Liver (tissue), 8 donors: ENCODE measurements at regions not wholly inside any gene's neighbourhood (a gene's known extent, or its start where the extent isn't known, plus 50 kb on each side); places are given as distances from the start of the nearest gene placed in this dataset.

Source experiments
- DNase-seq: peaks from one replicate; pipeline ENCODE4 v3.0.0-alpha.2; 2017; ENCODE audit warnings: low spot score
- H3K27ac ChIP-seq, 2 donors: one replicate each; pipeline ENCODE4 v1.7.0; 2013; ENCODE audit warnings: inconsistent platforms in 2 of 2, low read length in 2 of 2, control low read depth in 1 of 2, low read depth in 1 of 2, mild to moderate bottlenecking in 1 of 2
- H3K27me3 ChIP-seq, 4 donors: one replicate each; pipeline versions ENCODE4 v1.6.1 to v1.7.0; 2013; ENCODE audit warnings: low read length in 3 of 4, inconsistent platforms in 1 of 4, mild to moderate bottlenecking in 1 of 4, moderate library complexity in 1 of 4; ENCODE audit not compliant: control insufficient read depth in 4 of 4, insufficient read depth in 4 of 4
- H3K36me3 ChIP-seq, 4 donors: one replicate each; pipeline versions ENCODE4 v1.6.1 to v1.7.0; 2013; ENCODE audit warnings: low read length in 3 of 4, mild to moderate bottlenecking in 3 of 4, low read depth in 1 of 4, moderate library complexity in 1 of 4; ENCODE audit not compliant: control insufficient read depth in 4 of 4, insufficient read depth in 3 of 4
- H3K4me1 ChIP-seq, 4 donors: one replicate each; pipeline versions ENCODE4 v1.6.1 to v1.7.0; 2013; ENCODE audit warnings: low read length in 3 of 4, mild to moderate bottlenecking in 3 of 4, moderate library complexity in 1 of 4; ENCODE audit not compliant: control insufficient read depth in 4 of 4, insufficient read depth in 4 of 4
- H3K4me3 ChIP-seq, 3 donors: one replicate each; pipeline versions ENCODE4 v1.6.1 to v1.7.0; 2013; ENCODE audit warnings: low read length in 3 of 3, control low read depth in 1 of 3, low read depth in 1 of 3, mild to moderate bottlenecking in 1 of 3
- H3K9ac ChIP-seq, 2 donors: one replicate each; pipeline ENCODE4 v1.7.0; 2013; ENCODE audit warnings: low read length in 2 of 2, mild to moderate bottlenecking in 2 of 2, moderate library complexity in 2 of 2, control low read depth in 1 of 2, low read depth in 1 of 2
- H3K9me3 ChIP-seq, 4 donors: one replicate each; pipeline versions ENCODE4 v1.6.1 to v1.7.0; 2013; ENCODE audit warnings: low read length in 3 of 4; ENCODE audit not compliant: control insufficient read depth in 4 of 4
- EGR1 ChIP-seq, 2 donors: IDR thresholded peaks; 2 replicates each; pipeline ENCODE4 v1.6.1; 2016 to 2018; ENCODE audit warnings: antibody characterized with exemption in 2 of 2, low read depth in 2 of 2
- FOXA1 ChIP-seq: IDR thresholded peaks from 2 replicates; pipeline ENCODE4 v1.6.1; 2016; ENCODE audit warnings: antibody characterized with exemption
- FOXA2 ChIP-seq: IDR thresholded peaks from 2 replicates; pipeline ENCODE4 v1.6.1; 2016; ENCODE audit warnings: antibody characterized with exemption
- GABPA ChIP-seq, 2 donors: IDR thresholded peaks in 1 of 2; conservative IDR thresholded peaks in 1 of 2; 2 replicates each; pipeline ENCODE4 v1.6.1; 2016; ENCODE audit warnings: antibody characterized with exemption in 2 of 2, mild to moderate bottlenecking in 1 of 2, moderate library complexity in 1 of 2
- HNF4A ChIP-seq, 2 donors: conservative IDR thresholded peaks; 2 replicates each; pipeline ENCODE4 v1.6.1; 2016; ENCODE audit warnings: antibody characterized with exemption in 2 of 2, mild to moderate bottlenecking in 2 of 2
- HNF4G ChIP-seq: IDR thresholded peaks from 2 replicates; pipeline ENCODE4 v1.6.1; 2016; ENCODE audit warnings: antibody characterized with exemption
- JUND ChIP-seq, 2 donors: IDR thresholded peaks; 2 replicates each; pipeline ENCODE4 v1.6.1; 2016; ENCODE audit warnings: antibody characterized with exemption in 2 of 2
- NR2F2 ChIP-seq: IDR thresholded peaks from 2 replicates; pipeline ENCODE4 v1.6.1; 2016; ENCODE audit warnings: antibody characterized with exemption
- RAD21 ChIP-seq, 2 donors: IDR thresholded peaks; 2 replicates each; pipeline ENCODE4 v1.6.1; 2016; ENCODE audit warnings: antibody characterized with exemption in 2 of 2, mild to moderate bottlenecking in 2 of 2
- RXRA ChIP-seq, 2 donors: IDR thresholded peaks; 2 replicates each; pipeline ENCODE4 v1.6.1; 2017 to 2018; ENCODE audit warnings: antibody characterized with exemption in 2 of 2, mild to moderate bottlenecking in 1 of 2
- SP1 ChIP-seq: IDR thresholded peaks from 2 replicates; pipeline ENCODE4 v1.6.1; 2018; ENCODE audit warnings: antibody characterized with exemption, mild to moderate bottlenecking
- TAF1 ChIP-seq: conservative IDR thresholded peaks from 2 replicates; pipeline ENCODE4 v1.6.1; 2016; ENCODE audit warnings: antibody characterized with exemption, mild to moderate bottlenecking
- YY1 ChIP-seq: IDR thresholded peaks from 2 replicates; pipeline ENCODE4 v1.6.1; 2016; ENCODE audit warnings: antibody characterized with exemption, mild to moderate bottlenecking
- WGBS: extraction: QIAGEN DNeasy Blood & Tissue Kit; methylation state at CpG from one replicate; pipeline ENCODE4 v1.1.7; 2013; 5-methylcytosine and 5-hydroxymethylcytosine counted together
- TF ChIP-seq, protein P1 (sequence below): fragments of 150-350 bp; IDR thresholded peaks from 2 replicates; pipeline ENCODE4 v1.5.1; 2017; ENCODE audit warnings: improper control_type of control experiment, low read depth, low read length; ENCODE audit not compliant: missing input control
- TF ChIP-seq, protein P2 (sequence below): IDR thresholded peaks from 2 replicates; pipeline ENCODE4 v1.6.1; 2016; ENCODE audit warnings: antibody characterized with exemption
- TF ChIP-seq, protein P3 (sequence below): IDR thresholded peaks from 2 replicates; pipeline ENCODE4 v1.6.1; 2016; ENCODE audit warnings: antibody characterized with exemption
- TF ChIP-seq, protein P4 (sequence below): IDR thresholded peaks from 2 replicates; pipeline ENCODE4 v1.6.1; 2016; ENCODE audit warnings: antibody characterized with exemption, mild to moderate bottlenecking
- TF ChIP-seq, protein P5 (sequence below): IDR thresholded peaks from 2 replicates; pipeline ENCODE4 v1.6.1; 2016; ENCODE audit warnings: antibody characterized with exemption
- donor health status: healthy.
- donor health status: healthy.
- donor health status: healthy.
- donor health status: healthy.
- donor health status: healthy.

DNA sequence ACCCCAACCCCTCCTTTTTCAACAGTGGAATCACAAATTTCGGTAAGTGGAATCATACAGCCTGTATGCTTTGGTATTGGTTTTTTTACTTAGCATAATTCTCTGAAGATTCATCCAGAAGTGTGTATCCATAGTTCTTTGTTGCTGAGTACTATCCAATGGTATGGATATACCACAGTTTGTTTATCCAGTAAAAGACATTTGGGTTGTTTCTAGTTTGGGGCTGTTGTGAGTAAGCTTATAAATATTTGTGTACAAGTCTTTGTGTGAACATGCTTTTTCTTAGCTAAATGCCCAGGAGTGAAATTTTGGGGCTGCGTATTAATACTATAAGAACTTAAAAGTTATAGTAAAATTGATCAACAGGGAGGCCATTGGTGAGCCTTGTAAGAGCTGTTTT, 57.5 kb upstream of the GC start:
- WGBS, result 97% methylated on average over 2 of the region's 2 CpGs
- no peak overlapping the region for H3K9ac ChIP-seq
- no peaks in the 10 kb centered on the region for H3K36me3 ChIP-seq
- no peak overlapping the region for H3K27ac ChIP-seq
- no peak overlapping the region for H3K4me3 ChIP-seq
- no peaks in the 10 kb centered on the region for H3K9me3 ChIP-seq
- H3K4me1 ChIP-seq, result no peaks in the 10 kb centered on the region
- TF ChIP-seq YY1 (no peak), FOXA1 (no peak), HNF4G (no peak), FOXA2 (no peak), EGR1 (IDR thresholded peaks at IDR 0.05; ENCODE audit: low read depth in 2 of 2) (no peak), RAD21 (IDR thresholded peaks at IDR 0.05) (no peak), NR2F2 (no peak), RXRA (IDR thresholded peaks at IDR 0.05) (no peak), SP1 (no peak), HNF4A (conservative IDR thresholded peaks at IDR 0.05) (no peak), GABPA (IDR thresholded peaks at IDR 0.05 in 1 of 2, conservative IDR thresholded peaks at IDR 0.05 in 1 of 2) (no peak), TAF1 (no peak), JUND (IDR thresholded peaks at IDR 0.05) (no peak)
- TF ChIP-seq, protein P1, sequence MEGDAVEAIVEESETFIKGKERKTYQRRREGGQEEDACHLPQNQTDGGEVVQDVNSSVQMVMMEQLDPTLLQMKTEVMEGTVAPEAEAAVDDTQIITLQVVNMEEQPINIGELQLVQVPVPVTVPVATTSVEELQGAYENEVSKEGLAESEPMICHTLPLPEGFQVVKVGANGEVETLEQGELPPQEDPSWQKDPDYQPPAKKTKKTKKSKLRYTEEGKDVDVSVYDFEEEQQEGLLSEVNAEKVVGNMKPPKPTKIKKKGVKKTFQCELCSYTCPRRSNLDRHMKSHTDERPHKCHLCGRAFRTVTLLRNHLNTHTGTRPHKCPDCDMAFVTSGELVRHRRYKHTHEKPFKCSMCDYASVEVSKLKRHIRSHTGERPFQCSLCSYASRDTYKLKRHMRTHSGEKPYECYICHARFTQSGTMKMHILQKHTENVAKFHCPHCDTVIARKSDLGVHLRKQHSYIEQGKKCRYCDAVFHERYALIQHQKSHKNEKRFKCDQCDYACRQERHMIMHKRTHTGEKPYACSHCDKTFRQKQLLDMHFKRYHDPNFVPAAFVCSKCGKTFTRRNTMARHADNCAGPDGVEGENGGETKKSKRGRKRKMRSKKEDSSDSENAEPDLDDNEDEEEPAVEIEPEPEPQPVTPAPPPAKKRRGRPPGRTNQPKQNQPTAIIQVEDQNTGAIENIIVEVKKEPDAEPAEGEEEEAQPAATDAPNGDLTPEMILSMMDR, result no peak
- TF ChIP-seq, protein P2, sequence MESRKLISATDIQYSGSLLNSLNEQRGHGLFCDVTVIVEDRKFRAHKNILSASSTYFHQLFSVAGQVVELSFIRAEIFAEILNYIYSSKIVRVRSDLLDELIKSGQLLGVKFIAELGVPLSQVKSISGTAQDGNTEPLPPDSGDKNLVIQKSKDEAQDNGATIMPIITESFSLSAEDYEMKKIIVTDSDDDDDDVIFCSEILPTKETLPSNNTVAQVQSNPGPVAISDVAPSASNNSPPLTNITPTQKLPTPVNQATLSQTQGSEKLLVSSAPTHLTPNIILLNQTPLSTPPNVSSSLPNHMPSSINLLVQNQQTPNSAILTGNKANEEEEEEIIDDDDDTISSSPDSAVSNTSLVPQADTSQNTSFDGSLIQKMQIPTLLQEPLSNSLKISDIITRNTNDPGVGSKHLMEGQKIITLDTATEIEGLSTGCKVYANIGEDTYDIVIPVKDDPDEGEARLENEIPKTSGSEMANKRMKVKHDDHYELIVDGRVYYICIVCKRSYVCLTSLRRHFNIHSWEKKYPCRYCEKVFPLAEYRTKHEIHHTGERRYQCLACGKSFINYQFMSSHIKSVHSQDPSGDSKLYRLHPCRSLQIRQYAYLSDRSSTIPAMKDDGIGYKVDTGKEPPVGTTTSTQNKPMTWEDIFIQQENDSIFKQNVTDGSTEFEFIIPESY, result no peak
- TF ChIP-seq, protein P3, sequence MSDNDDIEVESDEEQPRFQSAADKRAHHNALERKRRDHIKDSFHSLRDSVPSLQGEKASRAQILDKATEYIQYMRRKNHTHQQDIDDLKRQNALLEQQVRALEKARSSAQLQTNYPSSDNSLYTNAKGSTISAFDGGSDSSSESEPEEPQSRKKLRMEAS, result no peak
- TF ChIP-seq, protein P4, sequence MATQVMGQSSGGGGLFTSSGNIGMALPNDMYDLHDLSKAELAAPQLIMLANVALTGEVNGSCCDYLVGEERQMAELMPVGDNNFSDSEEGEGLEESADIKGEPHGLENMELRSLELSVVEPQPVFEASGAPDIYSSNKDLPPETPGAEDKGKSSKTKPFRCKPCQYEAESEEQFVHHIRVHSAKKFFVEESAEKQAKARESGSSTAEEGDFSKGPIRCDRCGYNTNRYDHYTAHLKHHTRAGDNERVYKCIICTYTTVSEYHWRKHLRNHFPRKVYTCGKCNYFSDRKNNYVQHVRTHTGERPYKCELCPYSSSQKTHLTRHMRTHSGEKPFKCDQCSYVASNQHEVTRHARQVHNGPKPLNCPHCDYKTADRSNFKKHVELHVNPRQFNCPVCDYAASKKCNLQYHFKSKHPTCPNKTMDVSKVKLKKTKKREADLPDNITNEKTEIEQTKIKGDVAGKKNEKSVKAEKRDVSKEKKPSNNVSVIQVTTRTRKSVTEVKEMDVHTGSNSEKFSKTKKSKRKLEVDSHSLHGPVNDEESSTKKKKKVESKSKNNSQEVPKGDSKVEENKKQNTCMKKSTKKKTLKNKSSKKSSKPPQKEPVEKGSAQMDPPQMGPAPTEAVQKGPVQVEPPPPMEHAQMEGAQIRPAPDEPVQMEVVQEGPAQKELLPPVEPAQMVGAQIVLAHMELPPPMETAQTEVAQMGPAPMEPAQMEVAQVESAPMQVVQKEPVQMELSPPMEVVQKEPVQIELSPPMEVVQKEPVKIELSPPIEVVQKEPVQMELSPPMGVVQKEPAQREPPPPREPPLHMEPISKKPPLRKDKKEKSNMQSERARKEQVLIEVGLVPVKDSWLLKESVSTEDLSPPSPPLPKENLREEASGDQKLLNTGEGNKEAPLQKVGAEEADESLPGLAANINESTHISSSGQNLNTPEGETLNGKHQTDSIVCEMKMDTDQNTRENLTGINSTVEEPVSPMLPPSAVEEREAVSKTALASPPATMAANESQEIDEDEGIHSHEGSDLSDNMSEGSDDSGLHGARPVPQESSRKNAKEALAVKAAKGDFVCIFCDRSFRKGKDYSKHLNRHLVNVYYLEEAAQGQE, result no peak
- TF ChIP-seq, protein P5, sequence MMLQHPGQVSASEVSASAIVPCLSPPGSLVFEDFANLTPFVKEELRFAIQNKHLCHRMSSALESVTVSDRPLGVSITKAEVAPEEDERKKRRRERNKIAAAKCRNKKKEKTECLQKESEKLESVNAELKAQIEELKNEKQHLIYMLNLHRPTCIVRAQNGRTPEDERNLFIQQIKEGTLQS, result no peak
- H3K27me3 ChIP-seq, result no peaks in the 10 kb centered on the region
- no peak for DNase-seq

DNA sequence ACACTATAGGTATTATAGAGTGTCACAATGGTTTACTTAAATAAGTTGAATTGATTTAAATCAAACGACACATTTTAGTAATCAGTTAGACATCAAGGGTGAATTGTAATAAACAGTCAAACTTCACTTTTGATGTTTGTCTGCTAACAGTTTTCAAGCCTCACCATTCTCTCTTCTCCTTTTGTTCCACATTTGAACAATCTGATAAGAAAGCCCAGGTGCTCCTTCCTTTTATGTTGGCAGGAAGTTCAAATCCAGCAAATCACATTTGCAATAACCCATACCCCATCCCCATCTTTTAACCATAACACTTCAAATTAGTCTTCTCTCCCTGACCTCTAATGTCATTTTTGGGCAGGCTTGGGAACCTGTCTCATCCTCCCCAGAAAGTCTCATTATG, 63.4 kb upstream of the GC start:
- Histone ChIP-seq H3K27me3 (no peaks in the 10 kb centered on the region), H3K9me3 (no peaks in the 10 kb centered on the region), H3K4me3 (no peak overlapping the region), H3K4me1 (no peaks in the 10 kb centered on the region), H3K36me3 (no peaks in the 10 kb centered on the region), H3K27ac (no peak overlapping the region), H3K9ac (no peak overlapping the region)
- DNase-seq, result no peak
- 42% methylated on average over 1 of the region's 1 CpG for WGBS
- no peak for TF ChIP-seq RXRA (IDR thresholded peaks at IDR 0.05)
- TF ChIP-seq GABPA (IDR thresholded peaks at IDR 0.05 in 1 of 2, conservative IDR thresholded peaks at IDR 0.05 in 1 of 2), result no peak
- TF ChIP-seq, protein P5, result no peak
- TF ChIP-seq, protein P2, result no peak
- no peak for TF ChIP-seq FOXA1
- TF ChIP-seq EGR1 (IDR thresholded peaks at IDR 0.05; ENCODE audit: low read depth in 2 of 2), result no peak
- TF ChIP-seq FOXA2, result no peak
- TF ChIP-seq YY1, result no peak
- no peak for TF ChIP-seq HNF4A (conservative IDR thresholded peaks at IDR 0.05)
- TF ChIP-seq, protein P3, result no peak
- TF ChIP-seq, protein P1, result no peak
- TF ChIP-seq SP1, result no peak
